Activated CD8-positive, alpha-beta T cell treated with anti-CD3 and anti-CD28 coated beads, Interleukin-2, amount 10 ng/mL, durations not matched to agents 7 days and 5 days (primary cell): ENCODE measurements at regions not wholly inside any gene's neighbourhood (a gene's known extent, or its start where the extent isn't known, plus 50 kb on each side); places are given as distances from the start of the nearest gene placed in this dataset.
"Not testable (repeated sequence)": the region's sequence is repeated elsewhere in the genome, so short reads cannot be mapped to it uniquely, and the experiment has no call there.

ENCODE experiments used
- ATAC-seq: fragments of 150-1000 bp; cut with Tn5 transposase; one replicate; pipeline ENCODE4 v1.10.0; 2021; ENCODE audit warnings: moderate library complexity
- CTCF ChIA-PET: fragments of 350-600 bp; sonication (Branson Sonifier 250); formaldehyde crosslinking; loops from one replicate; lab custom pipeline; 2021; ENCODE audit warnings: antibody characterized with exemption; lab: Charles Lee
- POLR2A ChIA-PET: fragments of 350-600 bp; sonication (Branson Sonifier 250); formaldehyde crosslinking; loops from one replicate; lab custom pipeline; 2021; ENCODE audit warnings: antibody characterized with exemption; lab: Charles Lee
- DNase-seq: peaks from one replicate; pipeline ENCODE4 v3.0.0-alpha.2; 2020
- H3K27ac Mint-ChIP-seq: one replicate; pipeline ENCODE4 v1.8.0; 2021; ENCODE audit warnings: mild to moderate bottlenecking, mixed read lengths
- H3K27me3 Mint-ChIP-seq: one replicate; pipeline ENCODE4 v1.8.0; 2021; ENCODE audit warnings: low read depth, mixed read lengths
- H3K36me3 Mint-ChIP-seq: one replicate; pipeline ENCODE4 v1.8.0; 2021; ENCODE audit warnings: low read depth, mixed read lengths
- H3K4me1 Mint-ChIP-seq: one replicate; pipeline ENCODE4 v1.8.0; 2021; ENCODE audit warnings: low read depth, mixed read lengths
- H3K4me3 Mint-ChIP-seq: one replicate; pipeline ENCODE4 v1.8.0; 2021; ENCODE audit warnings: mild to moderate bottlenecking, mixed read lengths
- H3K9me3 Mint-ChIP-seq: one replicate; pipeline ENCODE4 v1.8.0; 2022; ENCODE audit warnings: mixed read lengths; ENCODE audit not compliant: insufficient read depth

DNA sequence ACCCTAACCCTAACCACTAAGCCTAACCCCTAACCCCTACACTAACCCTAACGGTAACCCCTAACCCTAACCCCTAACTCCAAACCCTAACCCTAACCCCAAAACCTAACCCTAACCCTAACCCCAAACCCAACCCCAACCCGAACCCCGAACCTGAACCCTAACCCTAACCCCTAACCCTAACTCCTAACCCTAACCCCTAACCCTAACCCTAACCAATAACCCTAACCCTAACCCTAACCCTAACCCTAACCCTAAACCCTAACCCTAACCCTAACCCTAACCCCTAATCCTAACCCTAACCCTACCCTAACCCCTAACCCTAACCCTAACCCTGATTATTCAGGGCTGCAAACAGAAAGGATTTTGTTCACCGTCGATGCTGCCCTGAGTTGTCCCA is 144.6 kb upstream of the DUSP22 start:
- H3K36me3 Mint-ChIP-seq, DNase-seq, CTCF ChIA-PET, H3K4me1 Mint-ChIP-seq, H3K4me3 Mint-ChIP-seq, ATAC-seq, H3K27ac Mint-ChIP-seq, H3K9me3 Mint-ChIP-seq, POLR2A ChIA-PET: not testable (repeated sequence)
- H3K27me3 Mint-ChIP-seq: peaks cover 19% of the 10 kb centered on the region

DNA sequence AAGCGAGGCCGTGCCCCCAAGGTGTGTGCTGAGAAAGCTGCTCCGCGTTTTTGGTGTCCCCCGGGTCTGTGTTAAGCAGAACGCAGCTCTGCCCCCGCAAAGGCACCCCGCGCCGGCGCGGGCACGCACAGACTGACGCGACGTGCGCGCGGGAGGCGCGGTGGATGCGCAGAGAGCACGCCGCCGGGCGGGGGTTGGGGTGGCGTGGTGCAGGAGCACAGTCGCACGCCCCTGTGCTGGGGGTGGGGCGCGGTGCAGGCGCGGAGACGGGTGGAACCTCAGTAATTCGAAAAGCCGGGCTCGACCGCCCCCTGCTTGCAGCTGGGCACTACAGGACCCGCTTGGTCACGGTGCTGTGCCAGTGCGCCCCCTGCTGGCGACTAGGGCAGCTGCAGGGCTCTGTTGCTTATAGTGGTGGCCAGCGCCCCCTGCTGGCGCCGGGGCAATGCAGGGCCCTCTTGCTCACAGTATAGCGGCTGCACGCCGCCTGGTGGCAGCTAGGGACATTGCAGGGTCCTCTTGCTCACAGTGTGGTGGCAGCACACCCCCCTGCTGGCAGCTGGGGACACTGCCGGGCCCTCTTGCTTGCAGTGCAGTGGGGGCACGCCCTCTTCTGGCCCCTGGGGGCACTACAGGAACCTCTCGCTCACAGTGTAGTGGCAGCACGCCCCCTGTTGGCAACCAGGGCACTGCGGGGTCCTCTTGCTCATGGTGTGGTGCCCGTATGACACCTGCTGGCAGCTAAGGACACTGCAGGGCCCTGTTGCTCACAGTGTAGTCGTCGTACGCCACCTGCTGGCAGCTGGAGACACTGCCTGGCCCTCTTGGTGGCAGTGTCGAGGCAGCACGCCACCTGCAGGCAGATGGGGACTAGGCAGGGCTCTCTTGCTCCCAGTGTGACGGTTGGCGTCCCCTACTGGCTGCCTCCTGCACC is 144.0 kb upstream of the DUSP22 start:
- peaks cover 25% of the 10 kb centered on the region for H3K27me3 Mint-ChIP-seq
- DNase-seq (peak; percentile 81), ATAC-seq (peak; percentile 90)
- H3K36me3 Mint-ChIP-seq, H3K4me1 Mint-ChIP-seq, H3K9me3 Mint-ChIP-seq, POLR2A ChIA-PET, H3K27ac Mint-ChIP-seq, H3K4me3 Mint-ChIP-seq: not testable (repeated sequence)
- CTCF ChIA-PET: interaction anchor here (0.6 to 1.2 kb wide), 4 partner anchors 10 to 401 kb away, joined by 3 to 5 read pairs (median 4); no protein-coding TSS in a partner anchor

DNA sequence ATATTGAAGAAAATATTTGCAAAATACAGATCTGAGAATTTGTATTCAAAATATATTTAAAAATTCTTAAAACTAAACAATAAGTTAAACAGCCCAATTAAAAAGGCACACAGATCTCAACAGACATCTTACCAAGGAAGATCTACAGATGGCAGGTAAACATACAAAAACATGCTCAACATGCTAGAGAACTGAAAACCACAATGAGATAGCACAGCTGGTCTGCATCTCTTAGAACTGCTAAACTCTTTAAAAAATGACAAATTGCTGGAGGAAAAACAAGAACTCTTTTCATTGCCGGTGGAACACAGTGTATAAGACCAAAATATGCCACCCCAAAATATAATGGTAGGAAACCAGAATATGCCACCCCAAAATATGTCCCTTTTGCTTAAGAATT is 142.1 kb upstream of the DUSP22 start:
- H3K9me3 Mint-ChIP-seq, H3K36me3 Mint-ChIP-seq, DNase-seq, ATAC-seq, H3K4me3 Mint-ChIP-seq, H3K27ac Mint-ChIP-seq, POLR2A ChIA-PET: not testable (repeated sequence)
- H3K4me1 Mint-ChIP-seq: peaks cover 26% of the 10 kb centered on the region
- CTCF ChIA-PET: interaction anchor here (0.7 to 1.4 kb wide), 3 partner anchors 18 to 1375 kb away, joined by 3 to 4 read pairs (median 3); no protein-coding TSS in a partner anchor
- peaks cover 35% of the 10 kb centered on the region for H3K27me3 Mint-ChIP-seq

DNA sequence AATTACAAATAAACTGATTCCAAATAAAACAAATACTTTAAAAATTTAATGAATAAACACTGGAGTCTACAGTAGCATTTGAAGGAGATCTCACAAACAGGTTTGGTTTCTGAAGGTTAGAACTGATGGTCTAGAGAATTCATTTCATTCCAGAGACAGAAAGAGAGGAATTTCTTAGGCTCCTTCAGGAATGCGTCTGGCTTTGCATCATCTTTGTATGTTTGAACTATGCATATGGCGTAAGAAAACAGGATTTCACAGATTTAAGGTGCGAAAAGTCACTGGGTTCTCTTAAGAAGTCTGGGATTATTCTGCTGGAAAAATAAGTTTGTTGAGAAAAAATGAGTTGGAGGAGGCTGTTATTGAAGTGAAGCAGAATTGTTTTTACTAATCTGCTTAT is 139.9 kb upstream of the DUSP22 start:
- H3K36me3 Mint-ChIP-seq, CTCF ChIA-PET, H3K27ac Mint-ChIP-seq, ATAC-seq, H3K9me3 Mint-ChIP-seq, DNase-seq, H3K4me3 Mint-ChIP-seq, POLR2A ChIA-PET: not testable (repeated sequence)
- peaks cover 44% of the 10 kb centered on the region for H3K4me1 Mint-ChIP-seq
- H3K27me3 Mint-ChIP-seq: peaks cover 35% of the 10 kb centered on the region

DNA sequence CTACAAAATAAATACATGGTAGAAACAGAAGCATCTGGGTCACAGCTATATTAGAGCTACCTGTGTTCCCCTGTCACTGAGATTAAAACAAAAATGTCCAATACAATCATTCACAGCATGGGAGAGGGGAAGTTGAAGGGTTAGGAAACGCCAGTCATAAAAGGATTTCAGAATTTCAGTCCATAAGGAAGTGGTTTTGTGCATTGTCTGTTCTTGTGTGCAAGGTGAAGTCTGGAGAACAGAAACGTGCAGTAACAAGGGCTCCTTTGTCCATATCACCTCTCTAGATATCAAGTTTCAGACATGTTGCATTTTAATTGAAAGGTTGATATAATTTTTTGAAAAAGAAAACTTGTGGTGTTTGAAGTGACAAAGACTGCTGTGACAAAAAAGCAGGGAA is 139.3 kb upstream of the DUSP22 start:
- H3K27ac Mint-ChIP-seq, DNase-seq, ATAC-seq, H3K4me3 Mint-ChIP-seq, CTCF ChIA-PET, POLR2A ChIA-PET, H3K36me3 Mint-ChIP-seq, H3K9me3 Mint-ChIP-seq: not testable (repeated sequence)
- Mint-ChIP-seq H3K27me3 (peaks cover 35% of the 10 kb centered on the region), H3K4me1 (peaks cover 48% of the 10 kb centered on the region)

DNA sequence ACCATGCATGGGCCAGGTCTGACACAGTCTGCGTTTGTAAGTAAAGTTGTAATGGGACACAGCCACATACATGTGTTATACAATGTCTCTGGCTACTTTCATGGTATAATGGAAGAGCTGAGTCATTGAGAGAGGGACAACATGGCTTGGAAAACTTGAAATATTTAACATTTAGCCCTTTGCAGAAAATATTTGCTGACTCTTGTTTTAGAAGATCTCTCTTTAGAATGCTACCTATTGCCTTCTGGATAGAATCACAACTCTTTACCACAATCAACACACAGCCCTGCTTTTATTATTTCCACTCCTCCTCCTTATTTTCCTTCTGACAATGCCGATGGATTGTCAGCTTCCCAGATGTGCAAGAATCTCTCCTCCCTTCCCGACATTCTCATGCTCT is 138.4 kb upstream of the DUSP22 start:
- CTCF ChIA-PET: interaction anchor here (1.4 to 4.6 kb wide), 3 partner anchors 13 to 251 kb away, joined by 3 to 24 read pairs (median 4); no protein-coding TSS in a partner anchor
- ATAC-seq, POLR2A ChIA-PET, H3K4me3 Mint-ChIP-seq, H3K27ac Mint-ChIP-seq, H3K9me3 Mint-ChIP-seq, DNase-seq, H3K36me3 Mint-ChIP-seq: not testable (repeated sequence)
- peaks cover 48% of the 10 kb centered on the region for H3K4me1 Mint-ChIP-seq
- H3K27me3 Mint-ChIP-seq: peaks cover 41% of the 10 kb centered on the region

DNA sequence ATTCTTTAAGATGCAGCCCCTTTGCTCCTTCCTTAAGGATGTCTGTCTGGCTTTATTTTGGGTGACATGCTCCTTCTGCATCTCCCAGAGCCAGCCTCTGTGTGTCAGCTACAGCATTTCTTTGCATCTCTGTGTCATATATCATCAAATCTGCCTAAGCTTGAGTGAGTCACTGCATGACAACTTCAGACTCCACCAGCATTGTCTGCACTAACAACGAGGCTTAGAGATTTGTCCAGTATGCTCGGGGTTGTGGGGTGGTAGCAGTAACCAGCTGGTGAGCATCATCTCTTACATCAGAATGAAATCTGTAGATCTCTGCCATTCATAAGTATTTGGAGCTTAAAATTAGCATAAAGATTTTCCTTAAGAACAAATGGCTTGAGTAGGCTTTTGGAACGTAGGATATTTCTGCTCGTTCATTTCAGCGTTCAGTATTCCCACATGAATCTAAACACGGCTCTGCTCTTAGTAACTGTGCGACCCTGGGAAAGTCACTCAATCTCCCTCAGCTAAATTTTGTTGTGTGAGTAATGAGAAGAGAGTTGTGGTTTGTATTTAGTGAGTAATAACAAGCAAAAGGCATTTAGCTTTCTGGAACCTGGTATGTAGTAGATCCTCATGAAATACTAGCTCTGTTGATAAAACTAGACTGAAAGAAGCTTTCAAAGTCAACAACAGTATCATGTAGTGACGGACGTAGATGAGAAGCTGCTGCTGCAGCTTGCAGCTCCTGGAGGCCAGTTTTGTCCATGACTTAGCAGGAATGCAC is 137.8 kb upstream of the DUSP22 start:
- H3K27me3 Mint-ChIP-seq: peaks cover 45% of the 10 kb centered on the region

DNA sequence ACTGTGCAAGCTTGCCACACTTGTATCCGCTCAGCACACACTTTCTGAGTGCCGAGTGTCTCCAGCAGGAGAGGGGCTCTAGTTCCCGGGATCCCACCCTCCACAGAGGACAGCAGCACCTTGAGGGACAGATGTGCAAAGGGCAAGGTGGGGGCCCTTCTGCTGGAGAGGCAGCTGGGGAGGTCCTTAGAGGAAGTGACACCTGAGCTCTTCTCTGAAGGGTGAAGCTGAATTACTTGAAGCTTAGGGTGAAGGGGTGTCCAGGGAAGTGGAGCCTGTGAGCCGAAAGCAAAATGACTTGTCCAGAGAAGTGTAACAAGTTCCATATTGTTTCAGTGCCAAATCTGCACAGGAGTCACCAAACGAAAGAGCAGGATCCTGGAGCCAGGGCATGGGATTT is 136.3 kb upstream of the DUSP22 start:
- Mint-ChIP-seq H3K9me3 (no peaks in the 10 kb centered on the region), H3K27ac (no peak overlapping the region), H3K36me3 (no peaks in the 10 kb centered on the region), H3K4me3 (no peak overlapping the region), H3K4me1 (peaks cover 48% of the 10 kb centered on the region), H3K27me3 (peaks cover 49% of the 10 kb centered on the region)
- POLR2A ChIA-PET: interaction anchor here (1.7 kb wide), 1 partner anchor 25 kb away, joined by 4 read pairs; no protein-coding TSS in a partner anchor
- DNase-seq (no peak), ATAC-seq (no peak)
- CTCF ChIA-PET: interaction anchor here (1.2 to 4.6 kb wide), 3 partner anchors 11 to 25 kb away, joined by 4 to 24 read pairs (median 8); no protein-coding TSS in a partner anchor

More for the DNA sequence above, 137.8 kb upstream of the DUSP22 start:
- not testable (repeated sequence) for ATAC-seq, H3K4me3 Mint-ChIP-seq, H3K9me3 Mint-ChIP-seq, H3K27ac Mint-ChIP-seq, H3K36me3 Mint-ChIP-seq, DNase-seq
- ChIA-PET CTCF (interaction anchor here (1.0 to 4.6 kb wide), 4 partner anchors 13 to 250 kb away, joined by 3 to 24 read pairs (median 4); no protein-coding TSS in a partner anchor), POLR2A (interaction anchor here (1.7 kb wide), 1 partner anchor 26 kb away, joined by 4 read pairs; no protein-coding TSS in a partner anchor)
- peaks cover 48% of the 10 kb centered on the region for H3K4me1 Mint-ChIP-seq

DNA sequence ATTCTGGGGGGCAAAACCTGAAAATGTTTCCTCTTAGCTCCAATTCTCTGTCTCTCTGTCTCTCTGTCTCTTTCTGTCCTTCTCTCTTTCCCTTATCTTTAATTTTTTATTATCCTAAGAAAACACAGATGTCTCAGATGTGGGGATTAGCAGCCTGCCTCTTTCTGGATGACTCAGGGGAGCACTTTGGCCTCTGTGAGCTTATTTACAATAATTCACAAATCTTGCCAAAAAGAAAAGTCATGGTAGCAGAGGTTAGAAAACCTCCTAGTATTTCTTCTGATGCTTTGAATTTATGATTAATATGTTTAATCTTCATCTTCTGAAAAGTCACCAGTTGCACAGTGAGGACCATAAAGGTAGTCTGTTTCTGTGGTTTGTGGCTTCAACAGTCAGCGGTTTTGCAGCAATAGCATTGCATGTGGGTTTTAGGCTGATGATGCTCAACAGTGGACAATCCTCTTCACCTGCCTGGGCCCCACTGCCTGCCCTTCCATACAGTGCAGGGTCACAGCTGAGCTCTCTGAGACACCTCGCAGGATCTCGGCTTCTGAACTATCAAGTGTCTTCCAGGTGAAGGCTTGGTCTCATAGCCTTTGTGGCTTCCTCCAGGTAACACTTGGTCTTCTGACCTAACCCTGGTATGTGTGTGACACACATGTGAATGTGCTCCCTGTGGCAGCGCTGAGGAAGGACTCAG is 135.7 kb upstream of the DUSP22 start:
- H3K36me3 Mint-ChIP-seq, POLR2A ChIA-PET, ATAC-seq, H3K4me3 Mint-ChIP-seq, H3K27ac Mint-ChIP-seq, H3K9me3 Mint-ChIP-seq: not testable (repeated sequence)
- CTCF ChIA-PET: interaction anchor here (1.2 to 4.6 kb wide), 3 partner anchors 11 to 24 kb away, joined by 4 to 24 read pairs (median 8); no protein-coding TSS in a partner anchor
- DNase-seq: peak; percentile 32
- peaks cover 51% of the 10 kb centered on the region for H3K27me3 Mint-ChIP-seq
- H3K4me1 Mint-ChIP-seq: peaks cover 47% of the 10 kb centered on the region

DNA sequence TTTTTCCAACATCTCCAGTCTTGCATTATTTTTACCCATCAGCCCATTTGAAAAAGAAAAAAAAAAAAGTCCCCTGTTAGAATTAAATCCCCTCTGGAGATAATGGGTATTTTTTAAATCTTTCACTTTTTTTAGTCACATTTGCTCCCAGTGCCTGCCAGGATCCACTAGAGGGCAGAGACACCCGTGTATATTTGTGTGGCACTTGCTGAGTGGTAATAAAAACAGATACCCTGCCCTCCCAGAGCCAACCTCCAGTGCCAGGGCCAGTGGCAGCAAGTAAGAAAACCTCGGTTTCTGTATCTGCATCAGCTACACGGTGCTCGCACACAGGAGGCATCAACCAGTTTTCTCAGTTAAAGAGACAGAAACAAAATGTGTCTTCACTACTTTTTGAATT is 135.1 kb upstream of the DUSP22 start:
- H3K36me3 Mint-ChIP-seq, H3K4me3 Mint-ChIP-seq, H3K9me3 Mint-ChIP-seq, POLR2A ChIA-PET, H3K27ac Mint-ChIP-seq, ATAC-seq: not testable (repeated sequence)
- CTCF ChIA-PET: interaction anchor here (4.6 kb wide), 1 partner anchor 12 kb away, joined by 24 read pairs; no protein-coding TSS in a partner anchor
- peak; percentile 32 for DNase-seq
- Mint-ChIP-seq H3K27me3 (peaks cover 45% of the 10 kb centered on the region), H3K4me1 (peaks cover 44% of the 10 kb centered on the region)

DNA sequence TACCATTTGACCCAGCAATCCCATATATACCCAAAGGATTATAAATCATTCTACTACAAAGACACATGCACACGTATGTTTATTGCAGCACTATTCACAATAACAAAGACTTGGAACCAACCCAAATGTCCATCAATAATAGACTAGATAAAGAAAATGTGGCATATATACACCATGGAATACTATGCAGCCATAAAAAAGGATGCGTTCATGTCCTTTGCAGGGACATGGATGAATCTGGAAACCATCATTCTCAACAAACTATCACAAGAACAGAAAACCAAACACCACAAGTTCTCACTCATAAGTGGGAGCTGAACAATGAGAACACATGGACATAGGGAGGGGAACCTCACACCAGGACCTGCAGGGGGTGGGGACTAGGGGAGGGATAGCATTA is 130.6 kb upstream of the DUSP22 start:
- ATAC-seq, H3K27ac Mint-ChIP-seq, H3K4me3 Mint-ChIP-seq, POLR2A ChIA-PET, DNase-seq, CTCF ChIA-PET, H3K36me3 Mint-ChIP-seq, H3K9me3 Mint-ChIP-seq: not testable (repeated sequence)
- Mint-ChIP-seq H3K4me1 (peaks cover 11% of the 10 kb centered on the region), H3K27me3 (peaks cover 37% of the 10 kb centered on the region)
